Endodermal cell (in vitro differentiated cells): ENCODE measurements at regions not wholly inside any gene's neighbourhood (a gene's known extent, or its start where the extent isn't known, plus 50 kb on each side); places are given as distances from the start of the nearest gene placed in this dataset.

Experiments
- DNase-seq: peaks from one replicate; pipeline ENCODE4 v3.0.0-alpha.2; 2017
- H3K27ac ChIP-seq: 2 replicates; pipeline ENCODE4 v1.5.1; 2013; ENCODE audit warnings: mild to moderate bottlenecking, low read depth, low read length, moderate library complexity
- H3K27me3 ChIP-seq: 2 replicates; pipeline ENCODE4 v1.6.1; 2013; ENCODE audit warnings: mild to moderate bottlenecking, low read length, moderate library complexity; ENCODE audit not compliant: insufficient read depth, control insufficient read depth, poor library complexity, severe bottlenecking
- H3K36me3 ChIP-seq: 2 replicates; pipeline ENCODE4 v1.7.0; 2013; ENCODE audit warnings: mild to moderate bottlenecking, low read length, moderate library complexity; ENCODE audit not compliant: control insufficient read depth, insufficient read depth
- H3K4me1 ChIP-seq: one replicate; pipeline ENCODE4 v1.7.0; 2013; ENCODE audit warnings: low read length; ENCODE audit not compliant: control insufficient read depth, insufficient read depth
- H3K4me3 ChIP-seq: 2 replicates; pipeline ENCODE4 v1.5.1; 2013; ENCODE audit warnings: mild to moderate bottlenecking, low read length, moderate library complexity
- H3K9ac ChIP-seq: 2 replicates; pipeline ENCODE4 v1.6.1; 2013; ENCODE audit warnings: mild to moderate bottlenecking, low read length, moderate library complexity; ENCODE audit not compliant: poor library complexity, severe bottlenecking; ENCODE audit errors: extremely low read depth
- H3K9me3 ChIP-seq: 2 replicates; pipeline ENCODE4 v1.6.1; 2013; ENCODE audit warnings: mild to moderate bottlenecking, low read length, moderate library complexity; ENCODE audit not compliant: control insufficient read depth
- H3K27ac Mint-ChIP-seq: 2 replicates; pipeline ENCODE4 v1.8.0; 2020; ENCODE audit warnings: mixed read lengths
- H3K27me3 Mint-ChIP-seq: 2 replicates; pipeline ENCODE4 v1.8.0; 2021; ENCODE audit warnings: mild to moderate bottlenecking, mixed read lengths; ENCODE audit not compliant: insufficient read depth
- H3K36me3 Mint-ChIP-seq: 2 replicates; pipeline ENCODE4 v1.8.0; 2020; ENCODE audit warnings: low read depth, mixed read lengths
- H3K4me1 Mint-ChIP-seq: 2 replicates; pipeline ENCODE4 v1.8.0; 2020; ENCODE audit warnings: mixed read lengths
- H3K4me3 Mint-ChIP-seq: 2 replicates; pipeline ENCODE4 v1.8.0; 2020; ENCODE audit warnings: mild to moderate bottlenecking, moderate library complexity, mixed read lengths
- H3K9me3 Mint-ChIP-seq: 2 replicates; pipeline ENCODE4 v1.8.0; 2020; ENCODE audit warnings: mild to moderate bottlenecking, mixed read lengths
- CTCF ChIP-seq: fragments of 200-600 bp; sonication (generic); conservative IDR thresholded peaks from 2 replicates; pipeline ENCODE4 v1.5.0; 2021; ENCODE audit warnings: antibody characterized with exemption, mild to moderate bottlenecking
- WGBS, 2 experiments: methylation state at CpG; one replicate each; pipeline versions ENCODE4 v1.1.5 to v1.1.7; 2013; ENCODE audit warnings: missing lambda C conversion rate in 2 of 2, mixed read lengths in 1 of 2; ENCODE audit not compliant: insufficient coverage in 1 of 2, insufficient read length in 1 of 2; 5-methylcytosine and 5-hydroxymethylcytosine counted together

- Mint-ChIP-seq H3K9me3 (peaks cover 27% of the 10 kb centered on the region), H3K4me1 (no peaks in the 10 kb centered on the region), H3K4me3 (no peak overlapping the region), H3K27ac (no peak overlapping the region), H3K36me3 (no peaks in the 10 kb centered on the region), H3K27me3 (no peaks in the 10 kb centered on the region)
- no peak overlapping the region for H3K27ac ChIP-seq
- DNase-seq = no peak
- no peaks in the 10 kb centered on the region for H3K36me3 ChIP-seq
- H3K4me1 ChIP-seq = no peaks in the 10 kb centered on the region
- no peaks in the 10 kb centered on the region for H3K27me3 ChIP-seq
- H3K9ac ChIP-seq = no peak overlapping the region
- no peaks in the 10 kb centered on the region for H3K9me3 ChIP-seq
- no peak overlapping the region for H3K4me3 ChIP-seq
- no peak for TF ChIP-seq CTCF
These were observed 147.5 kb upstream of the CASK start for GRCh38 chrX:42070866-42071265.

GRCh38 chrX:42054256-42054655 is 130.9 kb upstream of the CASK start:
- no peaks in the 10 kb centered on the region for H3K4me1 Mint-ChIP-seq
- TF ChIP-seq CTCF = no peak
- H3K4me3 ChIP-seq = no peak overlapping the region
- H3K36me3 ChIP-seq = no peaks in the 10 kb centered on the region
- H3K4me1 ChIP-seq = no peaks in the 10 kb centered on the region
- H3K36me3 Mint-ChIP-seq = no peaks in the 10 kb centered on the region
- H3K27me3 Mint-ChIP-seq = no peaks in the 10 kb centered on the region
- H3K9ac ChIP-seq = no peak overlapping the region
- peaks cover 43% of the 10 kb centered on the region for H3K9me3 Mint-ChIP-seq
- H3K9me3 ChIP-seq = no peaks in the 10 kb centered on the region
- H3K27ac Mint-ChIP-seq = no peak overlapping the region
- 91 to 100% methylated on average over 1 of the region's 1 CpG for WGBS, 2 experiments
- H3K4me3 Mint-ChIP-seq = no peak overlapping the region
- H3K27ac ChIP-seq = no peak overlapping the region
- no peak for DNase-seq
- no peaks in the 10 kb centered on the region for H3K27me3 ChIP-seq

GRCh38 chrX:42050345-42050744 is 127.0 kb upstream of the CASK start:
- no peaks in the 10 kb centered on the region for H3K36me3 Mint-ChIP-seq
- H3K4me1 ChIP-seq = no peaks in the 10 kb centered on the region
- H3K9me3 Mint-ChIP-seq = peaks cover 50% of the 10 kb centered on the region
- no peaks in the 10 kb centered on the region for H3K27me3 Mint-ChIP-seq
- H3K36me3 ChIP-seq = no peaks in the 10 kb centered on the region
- no peak overlapping the region for H3K4me3 ChIP-seq
- 90% methylated on average over 4 of the region's 4 CpGs; no CpG with 5 or more reads in 1 of the 2 experiments for WGBS, 2 experiments
- H3K27ac Mint-ChIP-seq = no peak overlapping the region
- no peak overlapping the region for H3K9ac ChIP-seq
- DNase-seq = no peak
- no peaks in the 10 kb centered on the region for H3K9me3 ChIP-seq
- TF ChIP-seq CTCF = no peak
- H3K4me3 Mint-ChIP-seq = no peak overlapping the region
- no peak overlapping the region for H3K27ac ChIP-seq
- H3K4me1 Mint-ChIP-seq = no peaks in the 10 kb centered on the region
- H3K27me3 ChIP-seq = no peaks in the 10 kb centered on the region
